WTC11 (cell line): ENCODE measurements at regions not wholly inside any gene's neighbourhood (a gene's known extent, or its start where the extent isn't known, plus 50 kb on each side); places are given as distances from the start of the nearest gene placed in this dataset.

Experiments used
- ATAC-seq: fragments of 200-7000 bp; cut with Tn5 transposase; 2 replicates; pipeline ENCODE4 v1.10.0; 2021; ENCODE audit warnings: mild to moderate bottlenecking, moderate library complexity
- CTCF ChIA-PET: fragments of 300-600 bp; sonication (Branson Sonifier 250); formaldehyde crosslinking; loops from one replicate; lab custom pipeline; 2021; ENCODE audit warnings: antibody characterized with exemption; lab: Charles Lee
- POLR2A ChIA-PET: fragments of 350-600 bp; sonication (Branson Sonifier 250); formaldehyde crosslinking; loops from one replicate; lab custom pipeline; 2021; ENCODE audit warnings: antibody characterized with exemption; lab: Charles Lee
- DNase-seq: peaks from one replicate; pipeline ENCODE4 v3.0.0; 2021; ENCODE audit warnings: low spot score
- H3K27ac Mint-ChIP-seq: 2 replicates; pipeline ENCODE4 v1.8.0; 2021; ENCODE audit warnings: mixed read lengths
- H3K27me3 Mint-ChIP-seq: 2 replicates; pipeline ENCODE4 v1.8.0; 2021; ENCODE audit warnings: low read depth, mild to moderate bottlenecking, moderate library complexity, mixed read lengths
- H3K36me3 Mint-ChIP-seq: 2 replicates; pipeline ENCODE4 v1.8.0; 2021; ENCODE audit warnings: mixed read lengths
- H3K4me1 Mint-ChIP-seq: 2 replicates; pipeline ENCODE4 v1.8.0; 2022; ENCODE audit warnings: mixed read lengths
- H3K4me3 Mint-ChIP-seq: 2 replicates; pipeline ENCODE4 v1.8.0; 2021; ENCODE audit warnings: mild to moderate bottlenecking, moderate library complexity, mixed read lengths
- H3K9me3 Mint-ChIP-seq: 2 replicates; pipeline ENCODE4 v1.8.0; 2021; ENCODE audit warnings: mixed read lengths
- FOXK1 ChIP-seq: sonication (generic); formaldehyde crosslinking; IDR thresholded peaks from 2 replicates; pipeline ENCODE4 v1.8.0; 2022; ENCODE audit warnings: mild to moderate bottlenecking, moderate library complexity, missing genetic modification reagents
- JAZF1 ChIP-seq: fragments of 250-450 bp; sonication (Bioruptor Pico); IDR thresholded peaks from 2 replicates; pipeline ENCODE4 v1.9.0; 2021; ENCODE audit warnings: moderate library complexity, mild to moderate bottlenecking, inconsistent platforms
- MYBL2 ChIP-seq: sonication (generic); formaldehyde crosslinking; IDR thresholded peaks from 2 replicates; pipeline ENCODE4 v1.8.1; 2023; ENCODE audit warnings: mild to moderate bottlenecking, moderate library complexity, missing genetic modification reagents
- SMAD3 ChIP-seq: sonication (generic); formaldehyde crosslinking; IDR thresholded peaks from 2 replicates; pipeline ENCODE4 v1.8.0; 2022; ENCODE audit warnings: missing genetic modification reagents, mild to moderate bottlenecking, borderline replicate concordance
- SMAD4 ChIP-seq: sonication (generic); formaldehyde crosslinking; IDR thresholded peaks from 2 replicates; pipeline ENCODE4 v1.8.0; 2022; ENCODE audit warnings: mild to moderate bottlenecking, missing genetic modification reagents
- TCF7 ChIP-seq: sonication (generic); formaldehyde crosslinking; IDR thresholded peaks from 2 replicates; pipeline ENCODE4 v1.8.0; 2022; ENCODE audit warnings: mild to moderate bottlenecking, low read depth, missing genetic modification reagents, moderate library complexity
- ZNF138 ChIP-seq: sonication (generic); formaldehyde crosslinking; conservative IDR thresholded peaks from 2 replicates; pipeline ENCODE4 v1.8.1; 2022; ENCODE audit warnings: mild to moderate bottlenecking, moderate library complexity, missing genetic modification reagents
- ZNF396 ChIP-seq: fragments of 250-450 bp; sonication (Bioruptor Pico); IDR thresholded peaks from 2 replicates; pipeline ENCODE4 v1.8.0; 2021; ENCODE audit warnings: mild to moderate bottlenecking, moderate library complexity, borderline replicate concordance
- ZNF416 ChIP-seq: fragments of 250-450 bp; sonication (Bioruptor Pico); IDR thresholded peaks from 2 replicates; pipeline ENCODE4 v1.9.0; 2021; ENCODE audit warnings: mild to moderate bottlenecking, inconsistent platforms
- TF ChIP-seq, protein P1 (sequence below): sonication (generic); formaldehyde crosslinking; IDR thresholded peaks from 2 replicates; pipeline ENCODE4 v1.8.1; 2023; ENCODE audit warnings: mild to moderate bottlenecking, missing genetic modification reagents
- TF ChIP-seq, protein P2 (sequence below): sonication (generic); formaldehyde crosslinking; conservative IDR thresholded peaks from 2 replicates; pipeline ENCODE4 v1.8.1; 2023; ENCODE audit warnings: mild to moderate bottlenecking, low read depth, missing genetic modification reagents, moderate library complexity
- TF ChIP-seq, protein P3 (sequence below): sonication (generic); formaldehyde crosslinking; IDR thresholded peaks from 2 replicates; pipeline ENCODE4 v1.8.1; 2022; ENCODE audit warnings: mild to moderate bottlenecking, missing genetic modification reagents, moderate library complexity, borderline replicate concordance
- TF ChIP-seq, protein P4 (sequence below): sonication (generic); formaldehyde crosslinking; IDR thresholded peaks from 2 replicates; pipeline ENCODE4 v1.8.0; 2022; ENCODE audit warnings: mild to moderate bottlenecking, missing genetic modification reagents
- TF ChIP-seq, protein P5 (sequence below): sonication (generic); formaldehyde crosslinking; IDR thresholded peaks from 2 replicates; pipeline ENCODE4 v1.8.1; 2022; ENCODE audit warnings: missing genetic modification reagents, borderline replicate concordance
- TF ChIP-seq, protein P6 (sequence below): sonication (generic); formaldehyde crosslinking; IDR thresholded peaks from 2 replicates; pipeline ENCODE4 v1.8.0; 2023; ENCODE audit warnings: missing genetic modification reagents, mild to moderate bottlenecking, borderline replicate concordance
- TF ChIP-seq, protein P7 (sequence below): sonication (generic); formaldehyde crosslinking; IDR thresholded peaks from 2 replicates; pipeline ENCODE4 v1.8.1; 2022; ENCODE audit warnings: low read depth, mild to moderate bottlenecking, moderate library complexity, missing genetic modification reagents, borderline replicate concordance

DNA sequence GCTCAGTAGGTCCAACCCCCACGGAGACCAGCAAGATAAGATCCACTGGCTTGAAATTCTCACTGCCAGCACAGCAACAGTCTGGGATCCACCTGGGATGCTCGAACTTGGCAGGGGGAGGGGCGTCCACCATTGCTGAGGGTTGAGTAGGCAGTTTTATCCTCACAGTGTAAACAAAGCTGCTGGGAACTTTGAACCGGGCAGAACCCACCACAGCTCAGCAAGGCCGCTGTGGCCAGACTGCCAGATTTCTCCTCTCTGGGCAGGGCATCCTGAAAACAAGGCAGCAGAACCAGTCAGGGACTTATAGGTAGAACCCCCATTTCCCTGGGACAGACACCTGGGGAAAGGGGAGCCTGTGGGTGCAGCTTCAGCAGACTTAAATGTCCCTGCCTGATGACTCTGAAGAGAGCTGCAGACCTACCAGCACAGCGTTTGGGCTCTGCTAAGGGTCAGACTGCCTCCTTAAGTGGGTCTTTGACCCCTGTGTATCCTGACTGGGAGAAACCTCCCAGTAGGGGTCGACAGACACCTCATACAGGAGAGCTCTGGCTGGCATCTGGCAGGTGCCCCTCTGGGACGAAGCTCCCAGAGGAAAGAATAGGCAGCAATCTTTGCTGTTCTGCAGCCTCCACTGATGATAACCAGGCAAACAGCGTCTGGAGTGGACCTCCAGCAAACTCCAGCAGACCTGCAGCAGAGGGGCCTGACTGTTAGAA, 782.4 kb upstream of the EYS start:
- H3K27ac Mint-ChIP-seq: no peak overlapping the region
- peaks cover 32% of the 10 kb centered on the region for H3K36me3 Mint-ChIP-seq
- peaks cover 55% of the 10 kb centered on the region for H3K9me3 Mint-ChIP-seq
- POLR2A ChIA-PET: no interaction called here
- DNase-seq (no peak), ATAC-seq (no peak)
- H3K27me3 Mint-ChIP-seq: no peaks in the 10 kb centered on the region
- H3K4me1 Mint-ChIP-seq: no peaks in the 10 kb centered on the region
- TF ChIP-seq FOXK1: no peak
- TF ChIP-seq ZNF416 (CRISPR knock-in tag): no peak
- no peak for TF ChIP-seq ZNF138
- TF ChIP-seq, protein P1, sequence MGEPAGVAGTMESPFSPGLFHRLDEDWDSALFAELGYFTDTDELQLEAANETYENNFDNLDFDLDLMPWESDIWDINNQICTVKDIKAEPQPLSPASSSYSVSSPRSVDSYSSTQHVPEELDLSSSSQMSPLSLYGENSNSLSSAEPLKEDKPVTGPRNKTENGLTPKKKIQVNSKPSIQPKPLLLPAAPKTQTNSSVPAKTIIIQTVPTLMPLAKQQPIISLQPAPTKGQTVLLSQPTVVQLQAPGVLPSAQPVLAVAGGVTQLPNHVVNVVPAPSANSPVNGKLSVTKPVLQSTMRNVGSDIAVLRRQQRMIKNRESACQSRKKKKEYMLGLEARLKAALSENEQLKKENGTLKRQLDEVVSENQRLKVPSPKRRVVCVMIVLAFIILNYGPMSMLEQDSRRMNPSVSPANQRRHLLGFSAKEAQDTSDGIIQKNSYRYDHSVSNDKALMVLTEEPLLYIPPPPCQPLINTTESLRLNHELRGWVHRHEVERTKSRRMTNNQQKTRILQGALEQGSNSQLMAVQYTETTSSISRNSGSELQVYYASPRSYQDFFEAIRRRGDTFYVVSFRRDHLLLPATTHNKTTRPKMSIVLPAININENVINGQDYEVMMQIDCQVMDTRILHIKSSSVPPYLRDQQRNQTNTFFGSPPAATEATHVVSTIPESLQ (CRISPR knock-in tag): no peak
- TF ChIP-seq JAZF1 (CRISPR knock-in tag): no peak
- no peak for TF ChIP-seq ZNF396 (CRISPR knock-in tag)
- TF ChIP-seq, protein P2, sequence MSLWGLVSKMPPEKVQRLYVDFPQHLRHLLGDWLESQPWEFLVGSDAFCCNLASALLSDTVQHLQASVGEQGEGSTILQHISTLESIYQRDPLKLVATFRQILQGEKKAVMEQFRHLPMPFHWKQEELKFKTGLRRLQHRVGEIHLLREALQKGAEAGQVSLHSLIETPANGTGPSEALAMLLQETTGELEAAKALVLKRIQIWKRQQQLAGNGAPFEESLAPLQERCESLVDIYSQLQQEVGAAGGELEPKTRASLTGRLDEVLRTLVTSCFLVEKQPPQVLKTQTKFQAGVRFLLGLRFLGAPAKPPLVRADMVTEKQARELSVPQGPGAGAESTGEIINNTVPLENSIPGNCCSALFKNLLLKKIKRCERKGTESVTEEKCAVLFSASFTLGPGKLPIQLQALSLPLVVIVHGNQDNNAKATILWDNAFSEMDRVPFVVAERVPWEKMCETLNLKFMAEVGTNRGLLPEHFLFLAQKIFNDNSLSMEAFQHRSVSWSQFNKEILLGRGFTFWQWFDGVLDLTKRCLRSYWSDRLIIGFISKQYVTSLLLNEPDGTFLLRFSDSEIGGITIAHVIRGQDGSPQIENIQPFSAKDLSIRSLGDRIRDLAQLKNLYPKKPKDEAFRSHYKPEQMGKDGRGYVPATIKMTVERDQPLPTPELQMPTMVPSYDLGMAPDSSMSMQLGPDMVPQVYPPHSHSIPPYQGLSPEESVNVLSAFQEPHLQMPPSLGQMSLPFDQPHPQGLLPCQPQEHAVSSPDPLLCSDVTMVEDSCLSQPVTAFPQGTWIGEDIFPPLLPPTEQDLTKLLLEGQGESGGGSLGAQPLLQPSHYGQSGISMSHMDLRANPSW (CRISPR knock-in tag): no peak
- TF ChIP-seq, protein P3, sequence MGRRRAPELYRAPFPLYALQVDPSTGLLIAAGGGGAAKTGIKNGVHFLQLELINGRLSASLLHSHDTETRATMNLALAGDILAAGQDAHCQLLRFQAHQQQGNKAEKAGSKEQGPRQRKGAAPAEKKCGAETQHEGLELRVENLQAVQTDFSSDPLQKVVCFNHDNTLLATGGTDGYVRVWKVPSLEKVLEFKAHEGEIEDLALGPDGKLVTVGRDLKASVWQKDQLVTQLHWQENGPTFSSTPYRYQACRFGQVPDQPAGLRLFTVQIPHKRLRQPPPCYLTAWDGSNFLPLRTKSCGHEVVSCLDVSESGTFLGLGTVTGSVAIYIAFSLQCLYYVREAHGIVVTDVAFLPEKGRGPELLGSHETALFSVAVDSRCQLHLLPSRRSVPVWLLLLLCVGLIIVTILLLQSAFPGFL (CRISPR knock-in tag): no peak
- TF ChIP-seq SMAD3: no peak
- TF ChIP-seq, protein P4, sequence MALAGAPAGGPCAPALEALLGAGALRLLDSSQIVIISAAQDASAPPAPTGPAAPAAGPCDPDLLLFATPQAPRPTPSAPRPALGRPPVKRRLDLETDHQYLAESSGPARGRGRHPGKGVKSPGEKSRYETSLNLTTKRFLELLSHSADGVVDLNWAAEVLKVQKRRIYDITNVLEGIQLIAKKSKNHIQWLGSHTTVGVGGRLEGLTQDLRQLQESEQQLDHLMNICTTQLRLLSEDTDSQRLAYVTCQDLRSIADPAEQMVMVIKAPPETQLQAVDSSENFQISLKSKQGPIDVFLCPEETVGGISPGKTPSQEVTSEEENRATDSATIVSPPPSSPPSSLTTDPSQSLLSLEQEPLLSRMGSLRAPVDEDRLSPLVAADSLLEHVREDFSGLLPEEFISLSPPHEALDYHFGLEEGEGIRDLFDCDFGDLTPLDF (CRISPR knock-in tag): no peak
- no peak overlapping the region for H3K4me3 Mint-ChIP-seq
- CTCF ChIA-PET: no interaction called here

DNA sequence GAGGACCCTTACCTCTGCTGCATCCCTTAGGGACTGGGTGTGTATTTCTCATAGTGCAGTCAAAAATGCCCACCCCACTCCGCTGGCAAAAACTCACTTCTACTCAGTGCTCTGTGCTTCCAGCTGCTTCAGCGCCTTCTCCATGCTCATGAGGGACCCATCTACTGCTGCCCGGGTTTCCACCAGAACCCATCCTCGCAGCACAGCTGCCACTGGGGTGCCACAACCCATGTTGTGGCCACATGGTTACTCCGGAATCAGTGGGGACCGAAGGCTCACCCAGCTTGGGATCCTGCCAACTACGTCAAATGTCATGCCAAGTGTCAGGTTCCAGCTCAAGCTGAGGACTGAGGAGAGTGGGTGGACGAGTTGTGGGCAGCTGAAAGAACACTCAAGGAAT, 774.2 kb upstream of the EYS start:
- ATAC-seq: no peak
- DNase-seq: no peak
- Mint-ChIP-seq H3K4me1 (no peaks in the 10 kb centered on the region), H3K27me3 (no peaks in the 10 kb centered on the region), H3K9me3 (peaks cover 51% of the 10 kb centered on the region), H3K27ac (no peak overlapping the region), H3K4me3 (no peak overlapping the region), H3K36me3 (peaks cover 18% of the 10 kb centered on the region; the same call in 1 of the 2 replicates)
- ChIA-PET POLR2A (no interaction called here), CTCF (no interaction called here)
- TF ChIP-seq, protein P1 (CRISPR knock-in tag): no peak
- TF ChIP-seq, protein P5, sequence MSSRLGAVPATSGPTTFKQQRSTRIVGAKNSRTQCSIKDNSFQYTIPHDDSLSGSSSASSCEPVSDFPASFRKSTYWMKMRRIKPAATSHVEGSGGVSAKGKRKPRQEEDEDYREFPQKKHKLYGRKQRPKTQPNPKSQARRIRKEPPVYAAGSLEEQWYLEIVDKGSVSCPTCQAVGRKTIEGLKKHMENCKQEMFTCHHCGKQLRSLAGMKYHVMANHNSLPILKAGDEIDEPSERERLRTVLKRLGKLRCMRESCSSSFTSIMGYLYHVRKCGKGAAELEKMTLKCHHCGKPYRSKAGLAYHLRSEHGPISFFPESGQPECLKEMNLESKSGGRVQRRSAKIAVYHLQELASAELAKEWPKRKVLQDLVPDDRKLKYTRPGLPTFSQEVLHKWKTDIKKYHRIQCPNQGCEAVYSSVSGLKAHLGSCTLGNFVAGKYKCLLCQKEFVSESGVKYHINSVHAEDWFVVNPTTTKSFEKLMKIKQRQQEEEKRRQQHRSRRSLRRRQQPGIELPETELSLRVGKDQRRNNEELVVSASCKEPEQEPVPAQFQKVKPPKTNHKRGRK (CRISPR knock-in tag): no peak
- TF ChIP-seq, protein P6, sequence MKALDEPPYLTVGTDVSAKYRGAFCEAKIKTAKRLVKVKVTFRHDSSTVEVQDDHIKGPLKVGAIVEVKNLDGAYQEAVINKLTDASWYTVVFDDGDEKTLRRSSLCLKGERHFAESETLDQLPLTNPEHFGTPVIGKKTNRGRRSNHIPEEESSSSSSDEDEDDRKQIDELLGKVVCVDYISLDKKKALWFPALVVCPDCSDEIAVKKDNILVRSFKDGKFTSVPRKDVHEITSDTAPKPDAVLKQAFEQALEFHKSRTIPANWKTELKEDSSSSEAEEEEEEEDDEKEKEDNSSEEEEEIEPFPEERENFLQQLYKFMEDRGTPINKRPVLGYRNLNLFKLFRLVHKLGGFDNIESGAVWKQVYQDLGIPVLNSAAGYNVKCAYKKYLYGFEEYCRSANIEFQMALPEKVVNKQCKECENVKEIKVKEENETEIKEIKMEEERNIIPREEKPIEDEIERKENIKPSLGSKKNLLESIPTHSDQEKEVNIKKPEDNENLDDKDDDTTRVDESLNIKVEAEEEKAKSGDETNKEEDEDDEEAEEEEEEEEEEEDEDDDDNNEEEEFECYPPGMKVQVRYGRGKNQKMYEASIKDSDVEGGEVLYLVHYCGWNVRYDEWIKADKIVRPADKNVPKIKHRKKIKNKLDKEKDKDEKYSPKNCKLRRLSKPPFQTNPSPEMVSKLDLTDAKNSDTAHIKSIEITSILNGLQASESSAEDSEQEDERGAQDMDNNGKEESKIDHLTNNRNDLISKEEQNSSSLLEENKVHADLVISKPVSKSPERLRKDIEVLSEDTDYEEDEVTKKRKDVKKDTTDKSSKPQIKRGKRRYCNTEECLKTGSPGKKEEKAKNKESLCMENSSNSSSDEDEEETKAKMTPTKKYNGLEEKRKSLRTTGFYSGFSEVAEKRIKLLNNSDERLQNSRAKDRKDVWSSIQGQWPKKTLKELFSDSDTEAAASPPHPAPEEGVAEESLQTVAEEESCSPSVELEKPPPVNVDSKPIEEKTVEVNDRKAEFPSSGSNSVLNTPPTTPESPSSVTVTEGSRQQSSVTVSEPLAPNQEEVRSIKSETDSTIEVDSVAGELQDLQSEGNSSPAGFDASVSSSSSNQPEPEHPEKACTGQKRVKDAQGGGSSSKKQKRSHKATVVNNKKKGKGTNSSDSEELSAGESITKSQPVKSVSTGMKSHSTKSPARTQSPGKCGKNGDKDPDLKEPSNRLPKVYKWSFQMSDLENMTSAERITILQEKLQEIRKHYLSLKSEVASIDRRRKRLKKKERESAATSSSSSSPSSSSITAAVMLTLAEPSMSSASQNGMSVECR (CRISPR knock-in tag): no peak
- TF ChIP-seq SMAD4 (no peak), TCF7 (no peak), MYBL2 (CRISPR knock-in tag) (no peak)
- TF ChIP-seq, protein P7, sequence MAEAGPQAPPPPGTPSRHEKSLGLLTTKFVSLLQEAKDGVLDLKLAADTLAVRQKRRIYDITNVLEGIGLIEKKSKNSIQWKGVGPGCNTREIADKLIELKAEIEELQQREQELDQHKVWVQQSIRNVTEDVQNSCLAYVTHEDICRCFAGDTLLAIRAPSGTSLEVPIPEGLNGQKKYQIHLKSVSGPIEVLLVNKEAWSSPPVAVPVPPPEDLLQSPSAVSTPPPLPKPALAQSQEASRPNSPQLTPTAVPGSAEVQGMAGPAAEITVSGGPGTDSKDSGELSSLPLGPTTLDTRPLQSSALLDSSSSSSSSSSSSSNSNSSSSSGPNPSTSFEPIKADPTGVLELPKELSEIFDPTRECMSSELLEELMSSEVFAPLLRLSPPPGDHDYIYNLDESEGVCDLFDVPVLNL (CRISPR knock-in tag): no peak
